HG03097 (cell line): ENCODE measurements at regions not wholly inside any gene's neighbourhood (a gene's known extent, or its start where the extent isn't known, plus 50 kb on each side); places are given as distances from the start of the nearest gene placed in this dataset.

Source experiments
- ATAC-seq: cut with Tn5 transposase; IDR thresholded peaks from one replicate; pipeline ENCODE4 v1.9.1; 2021; ENCODE audit not compliant: unreplicated experiment, low FRiP score

DNA sequence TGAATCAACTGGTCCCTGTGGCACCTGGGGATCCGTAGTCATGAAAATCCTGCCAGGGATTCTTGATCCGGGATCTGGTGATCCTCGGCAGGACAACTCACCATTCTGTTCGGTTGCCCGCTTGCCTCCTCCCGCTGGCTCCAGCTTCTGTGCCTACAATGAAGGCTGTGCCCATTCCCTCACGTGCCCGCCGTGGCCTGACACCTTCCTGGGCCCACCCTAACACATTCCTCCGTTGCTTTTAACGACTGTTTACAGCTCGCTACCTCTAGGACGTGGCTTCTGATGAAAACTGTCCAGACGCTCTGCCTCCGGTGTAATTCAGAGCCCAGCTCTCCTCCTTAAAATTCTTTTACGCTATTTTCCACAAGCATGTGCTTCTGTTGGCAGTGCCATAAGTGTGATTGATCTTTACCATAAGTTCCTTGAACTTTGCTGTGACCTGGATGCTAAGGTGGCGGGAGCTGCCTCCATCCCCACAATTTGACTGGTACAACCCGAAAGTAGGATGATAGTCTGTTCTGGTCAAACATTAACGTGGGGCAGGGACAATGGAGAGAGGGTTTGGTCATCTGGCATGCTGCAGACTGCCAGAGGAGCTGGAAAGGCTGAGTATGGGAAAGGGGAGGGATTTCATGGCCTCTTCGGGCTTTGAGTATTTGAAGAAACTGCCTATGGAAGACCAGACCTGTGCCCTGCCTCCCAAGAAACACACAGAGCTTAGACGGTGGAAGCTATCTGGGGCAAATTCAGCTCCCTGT is 206.8 kb upstream of the TNP1 start:
- no peak for ATAC-seq

DNA sequence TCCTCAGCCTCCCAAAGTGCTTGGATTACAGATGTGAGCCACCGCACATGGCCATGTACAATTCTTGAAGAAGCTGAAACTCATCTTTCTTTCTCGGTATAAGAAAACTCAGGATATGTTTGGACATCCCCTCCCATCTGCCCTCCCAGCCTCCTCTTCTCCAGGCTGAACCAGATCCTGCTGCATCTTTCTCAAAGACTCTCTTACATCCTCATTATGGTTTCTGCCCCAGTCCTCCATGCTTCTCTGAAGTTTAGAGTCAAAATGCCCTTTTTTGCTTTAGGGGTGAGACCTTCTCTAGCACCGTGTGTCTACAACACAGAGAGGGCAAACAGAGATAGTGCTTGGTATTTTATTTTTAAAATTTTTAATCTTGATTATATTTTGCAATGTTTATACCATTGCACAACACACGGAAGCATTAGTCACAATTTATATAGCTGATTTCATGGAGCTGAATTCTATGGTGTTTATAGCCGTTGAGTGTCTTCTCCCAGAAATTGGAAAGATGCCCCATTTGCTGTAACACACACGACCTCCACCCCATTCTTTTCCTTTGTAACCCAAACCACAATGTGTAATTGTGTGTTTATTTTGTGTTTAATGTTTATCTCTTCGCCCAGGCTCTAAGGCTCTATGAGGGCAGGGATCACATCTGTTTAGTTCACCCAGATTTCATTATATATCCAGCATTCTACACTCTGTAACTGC is 206.0 kb upstream of the TNP1 start:
- no peak for ATAC-seq

DNA sequence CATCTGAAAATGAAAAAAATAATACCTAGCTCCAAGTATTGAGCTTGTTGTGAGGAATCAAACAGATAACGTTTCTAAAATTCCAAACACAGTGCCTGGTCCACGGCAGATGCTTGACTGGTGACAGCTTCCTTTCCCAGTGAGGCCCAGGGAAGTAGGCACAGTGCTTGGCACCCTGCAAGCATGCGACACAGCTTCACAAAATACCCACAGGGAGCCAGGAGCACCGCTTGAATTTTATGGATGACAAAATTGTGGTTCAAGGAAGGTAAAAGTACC is 205.1 kb upstream of the TNP1 start:
- ATAC-seq = no peak

DNA sequence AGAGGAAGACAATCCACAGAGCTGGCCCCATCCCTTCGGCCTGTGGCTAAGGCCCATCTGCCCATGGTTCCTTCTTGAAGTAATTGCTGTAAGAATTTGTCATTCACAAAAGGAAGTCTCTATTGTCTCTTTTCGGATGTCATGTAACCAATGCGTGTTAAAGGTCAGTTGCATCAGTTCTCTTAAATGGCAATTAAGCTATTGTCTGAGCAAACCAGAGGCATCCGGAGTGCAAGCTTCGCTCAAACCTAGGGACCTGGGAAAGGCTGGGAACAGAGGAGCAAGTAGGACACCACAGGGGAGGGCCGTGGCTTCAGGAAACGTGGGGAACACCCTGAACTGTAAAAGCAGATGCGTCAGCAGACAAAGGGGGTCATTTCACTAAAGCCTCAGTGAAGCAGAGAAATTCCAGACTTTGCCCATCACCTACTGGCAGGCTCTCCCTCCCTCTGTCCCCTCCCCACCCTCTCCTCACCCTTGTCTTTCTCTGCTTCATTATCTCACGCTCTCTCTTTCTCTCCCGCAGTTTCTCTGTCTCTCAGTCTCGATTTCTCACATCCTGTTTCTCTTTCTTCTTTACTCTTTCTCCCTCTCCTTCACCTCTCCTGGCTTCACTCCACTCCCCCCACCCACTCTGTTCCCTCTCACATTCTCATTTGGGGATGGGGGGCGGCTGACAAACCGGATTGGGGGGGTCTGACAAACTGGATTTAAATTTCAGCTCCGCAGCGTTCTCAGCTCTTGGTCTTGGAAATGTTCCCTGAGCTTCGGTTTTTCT is 204.6 kb upstream of the TNP1 start:
- ATAC-seq = no peak

DNA sequence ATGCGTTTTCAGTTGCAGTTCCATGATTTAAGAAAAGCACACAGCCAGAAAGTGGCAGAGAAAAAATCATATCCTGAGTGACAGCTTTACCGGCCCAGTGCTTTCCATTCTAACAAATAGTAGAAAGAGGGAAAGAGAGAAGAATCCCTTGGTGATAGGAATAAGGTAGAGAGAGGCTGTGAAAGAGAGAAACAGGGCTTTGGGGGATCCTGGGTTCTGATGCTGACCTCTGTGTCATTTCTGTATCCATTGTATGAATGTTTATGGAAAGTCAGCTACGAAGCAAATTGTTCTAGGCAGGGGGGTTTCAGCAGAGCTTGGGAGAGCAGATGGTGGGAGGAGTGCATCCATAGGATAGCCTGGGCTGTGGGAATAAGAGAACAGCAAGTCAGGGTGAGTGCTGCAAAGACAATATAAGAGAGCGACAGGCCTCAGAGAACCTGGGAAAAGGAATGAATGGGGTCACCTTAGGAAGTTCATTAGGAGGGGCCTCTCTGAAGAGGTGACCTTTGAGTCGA is 203.4 kb upstream of the TNP1 start:
- no peak for ATAC-seq

DNA sequence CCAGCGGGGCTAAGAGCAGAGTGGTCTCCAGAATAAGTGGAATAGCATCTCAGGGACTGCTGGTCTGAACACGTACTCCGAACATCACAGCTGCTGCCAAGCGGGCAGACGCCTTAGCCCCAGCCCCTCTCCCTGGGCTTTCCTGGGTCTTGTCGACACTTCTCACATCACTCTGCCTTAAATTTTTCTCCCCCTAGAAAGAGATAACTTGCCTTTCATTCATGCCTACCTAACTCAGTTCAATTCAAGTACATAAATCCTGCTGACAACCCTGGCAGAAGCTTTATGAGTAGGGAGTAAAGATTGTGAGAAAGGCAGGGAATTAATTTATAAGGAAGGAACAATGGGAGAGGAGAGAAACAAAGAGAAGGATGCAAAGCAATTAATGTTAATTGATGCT is 202.9 kb upstream of the TNP1 start:
- ATAC-seq = no peak

DNA sequence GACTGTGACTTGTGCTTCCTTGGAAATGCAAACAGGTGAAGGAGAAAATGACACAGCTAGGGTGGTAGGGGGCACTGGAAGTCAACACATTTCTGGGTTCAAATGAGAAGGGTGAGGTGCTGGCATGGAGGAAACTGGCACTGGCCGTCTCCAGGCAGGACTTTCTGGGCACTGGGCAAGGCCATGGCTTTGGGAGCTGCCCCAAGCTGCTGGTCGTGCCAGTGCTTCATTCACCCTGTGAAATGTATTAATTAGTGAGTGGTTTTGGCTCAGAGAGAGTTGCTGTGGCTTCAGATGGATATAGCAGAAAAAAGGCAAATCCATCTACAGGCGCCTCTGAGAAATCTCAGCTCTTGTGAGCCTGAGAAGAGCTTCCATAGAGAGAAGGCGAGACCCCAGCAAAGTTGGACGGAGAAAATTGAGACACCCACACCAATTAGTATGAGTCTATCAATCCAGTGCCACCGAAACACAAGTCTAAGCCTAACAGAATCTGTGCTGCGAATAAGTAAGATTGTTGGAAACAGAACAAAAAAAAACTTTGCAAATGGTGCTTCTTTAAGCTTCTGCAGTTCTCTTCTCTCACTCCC is 202.1 kb upstream of the TNP1 start:
- no peak for ATAC-seq

DNA sequence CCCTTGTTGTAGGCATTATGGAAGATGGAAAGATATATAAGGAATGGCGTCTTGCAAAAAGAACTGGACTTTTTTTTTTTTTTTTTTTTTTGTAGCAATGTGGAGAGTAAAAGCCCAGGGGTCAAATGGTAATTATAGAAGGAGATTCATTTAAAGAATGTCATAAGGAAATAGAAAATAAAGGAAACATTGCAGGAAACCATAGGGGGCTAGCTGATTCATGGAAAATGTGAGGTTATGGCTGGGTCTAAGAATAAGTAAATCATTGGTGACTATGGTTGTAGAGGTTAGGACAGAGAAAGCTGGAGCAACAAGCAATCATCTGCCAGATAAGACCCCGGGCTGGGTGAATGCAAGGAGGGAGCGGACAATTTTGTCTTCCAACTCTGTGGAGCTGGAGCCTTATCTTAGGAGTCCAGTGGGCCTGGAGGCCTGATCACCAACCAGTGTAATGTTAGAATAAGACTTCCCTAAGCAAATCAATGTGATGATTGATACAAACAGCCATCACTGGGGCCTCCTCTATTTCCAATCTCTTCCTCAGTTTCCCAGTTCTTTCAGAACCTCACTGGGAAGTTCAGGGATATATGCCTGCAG is 201.2 kb upstream of the TNP1 start:
- no peak for ATAC-seq

DNA sequence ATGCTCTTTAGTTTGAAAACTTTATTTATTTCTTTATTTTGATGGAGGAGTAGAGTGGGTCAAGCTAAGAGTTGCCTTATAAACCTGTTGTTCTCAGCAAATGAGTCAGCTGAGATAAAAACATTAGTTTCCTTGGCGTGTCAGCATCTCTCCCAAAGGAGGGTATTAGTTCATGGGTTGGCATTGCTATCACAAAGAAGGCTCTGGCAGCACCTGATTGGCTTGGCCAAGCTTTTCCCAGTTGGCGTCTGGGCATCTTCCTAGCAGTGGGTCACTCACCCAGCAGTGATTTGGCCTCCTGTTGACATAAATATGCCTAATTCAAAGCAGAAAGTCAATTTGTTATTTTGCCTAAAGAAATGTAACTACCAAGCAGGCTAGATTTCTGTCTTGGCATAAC is 200.7 kb upstream of the TNP1 start:
- ATAC-seq = no peak

DNA sequence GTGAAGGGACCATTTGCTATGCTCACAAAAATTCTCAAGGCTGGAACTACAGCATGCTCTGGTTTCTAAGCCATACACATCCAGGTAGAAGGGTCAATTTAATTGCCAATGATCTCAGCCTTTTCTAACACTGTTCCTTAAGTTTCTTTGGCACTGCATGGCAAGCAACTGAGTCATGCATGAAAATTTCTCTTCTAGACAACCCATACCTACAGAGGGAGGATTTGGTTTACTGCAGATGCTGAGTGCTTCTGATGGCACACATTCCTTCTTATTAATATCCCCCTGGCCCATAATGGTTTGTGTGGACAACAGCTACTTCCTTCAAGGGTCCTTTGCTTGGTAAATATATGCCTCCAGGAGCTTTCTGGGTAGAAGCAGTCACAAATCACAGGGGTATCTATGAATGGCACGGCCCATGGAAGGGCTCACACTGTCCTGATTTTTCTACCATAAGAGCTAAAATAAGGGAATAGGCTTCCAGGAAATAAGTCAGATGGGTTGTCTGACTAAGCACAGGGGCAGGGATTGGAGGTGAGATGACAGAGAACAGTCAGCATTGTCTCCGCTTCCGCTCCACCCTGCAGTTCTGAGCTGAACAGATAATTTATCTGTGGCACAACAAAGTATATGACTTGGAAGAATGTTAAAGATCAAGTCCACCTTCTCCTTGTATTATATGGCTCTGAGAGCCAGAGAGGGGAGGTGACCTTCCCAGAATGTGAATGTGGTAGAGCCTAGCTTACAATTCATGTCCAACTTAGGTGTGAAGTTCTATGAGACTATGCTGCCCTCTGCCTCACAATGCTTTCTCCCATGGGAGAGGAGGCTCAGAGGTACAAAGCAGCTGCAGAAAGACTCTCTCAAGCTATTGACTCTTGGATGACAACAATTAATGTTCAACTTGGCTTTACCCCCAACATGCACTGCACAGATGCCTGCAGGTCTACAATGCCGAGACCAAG is 199.2 kb upstream of the TNP1 start:
- no peak for ATAC-seq

DNA sequence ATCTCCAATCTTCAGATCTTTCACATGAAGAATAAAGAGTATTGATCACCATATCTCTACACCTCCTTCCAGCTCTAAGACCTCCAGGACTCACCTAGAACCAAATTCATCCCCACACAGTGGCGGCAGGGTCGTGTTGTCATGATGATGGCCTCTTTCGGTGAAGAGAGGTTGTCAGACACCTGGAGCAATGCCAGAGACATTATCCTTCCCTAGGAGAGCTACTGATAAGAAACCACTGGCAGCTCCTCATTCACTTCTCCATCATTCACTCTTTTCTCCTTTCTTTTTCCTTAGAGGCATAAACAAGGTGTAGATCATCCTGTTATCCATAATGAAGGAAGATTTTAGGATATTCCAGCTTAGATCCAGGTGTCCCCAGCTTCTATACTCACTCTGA is 197.9 kb upstream of the TNP1 start:
- no peak for ATAC-seq

DNA sequence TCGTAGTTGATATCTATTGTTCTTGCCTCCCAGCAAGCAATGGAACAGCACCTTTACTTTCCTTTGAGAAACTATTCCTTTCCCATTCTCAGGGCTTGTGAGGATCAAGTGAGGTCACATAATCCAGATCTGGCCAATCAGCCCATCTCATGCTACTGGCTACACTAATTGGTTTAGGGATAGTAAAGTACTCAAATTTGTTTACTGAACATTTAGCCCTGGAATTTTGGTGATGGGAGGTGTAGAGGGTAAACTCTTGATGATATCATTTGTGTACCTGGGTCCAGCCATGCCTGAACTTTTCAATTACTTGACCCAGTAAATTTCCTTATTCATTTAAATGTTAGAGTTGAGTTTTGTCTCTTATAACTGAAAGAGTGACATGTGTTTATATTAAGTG is 195.8 kb upstream of the TNP1 start:
- ATAC-seq = no peak

DNA sequence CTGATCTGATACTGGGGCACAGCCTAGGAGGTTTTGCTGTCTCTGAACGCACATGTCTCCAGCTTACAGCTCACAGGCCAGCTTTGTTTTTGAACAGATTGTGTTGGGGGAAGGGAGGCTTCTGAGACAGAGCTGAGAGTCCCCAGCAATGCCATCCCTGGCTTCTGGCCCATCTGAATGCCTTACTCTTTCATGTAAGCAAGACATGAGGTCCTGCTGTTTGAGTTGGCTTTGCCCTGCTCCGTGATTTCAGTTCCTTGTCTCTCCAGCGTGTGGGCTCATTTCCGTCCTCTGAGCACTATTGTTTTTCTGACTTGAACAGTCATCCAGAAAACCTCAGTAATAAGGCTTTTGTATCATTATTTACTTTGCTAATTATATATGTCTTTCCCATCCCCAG is 194.9 kb upstream of the TNP1 start:
- ATAC-seq = no peak

DNA sequence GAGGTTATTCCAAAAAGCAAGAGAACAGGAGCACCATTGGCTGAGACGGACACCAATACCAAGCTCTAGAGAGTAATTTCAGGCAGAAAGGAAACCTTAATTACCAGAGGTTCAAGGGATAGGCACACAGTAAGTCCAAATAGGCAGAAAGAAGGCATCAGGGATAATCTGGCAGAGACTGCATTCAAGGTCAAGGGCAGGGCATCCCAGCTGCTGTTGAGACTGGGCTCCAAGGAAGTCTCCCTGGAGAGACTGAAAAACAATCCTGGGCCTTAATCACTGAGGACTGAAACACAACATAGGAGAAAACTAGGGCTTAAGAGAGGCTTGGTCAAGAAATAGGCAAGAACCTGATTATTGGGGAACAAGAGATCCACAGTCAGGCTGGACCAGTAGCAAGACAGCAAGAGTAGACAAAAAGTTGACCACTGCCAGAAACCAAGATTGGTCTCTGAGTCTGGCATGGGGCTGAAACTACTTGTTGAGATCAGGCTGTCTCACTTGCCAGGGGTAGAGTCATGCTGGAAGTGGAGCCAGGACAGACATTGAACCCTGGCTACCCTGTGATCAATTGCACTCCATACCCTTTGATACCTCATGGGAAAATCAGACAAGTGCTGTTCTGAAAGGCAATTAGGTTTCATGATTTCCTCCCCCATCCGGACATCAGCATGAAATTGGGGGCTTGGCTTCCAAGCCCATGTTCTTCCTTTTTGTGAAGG is 193.2 kb upstream of the TNP1 start:
- no peak for ATAC-seq

DNA sequence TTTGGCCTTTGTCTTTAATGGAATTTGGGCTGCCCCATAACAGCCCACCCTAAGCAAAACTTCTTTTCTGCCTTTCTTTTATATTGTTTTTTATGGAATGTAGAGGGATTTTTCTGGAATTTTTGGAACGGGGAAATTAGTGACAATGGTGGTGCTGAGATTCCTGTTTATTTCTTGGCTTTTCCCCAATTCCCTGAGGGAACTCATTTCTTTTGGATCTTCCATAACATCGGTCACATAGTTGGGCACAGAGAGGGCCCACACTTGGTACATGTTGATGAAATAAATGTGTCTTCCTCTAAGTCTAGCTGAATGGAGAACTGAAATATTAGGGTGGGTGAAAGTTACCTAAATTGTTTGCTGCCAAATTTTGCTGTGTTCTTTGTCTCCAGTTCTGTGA is 191.6 kb upstream of the TNP1 start:
- ATAC-seq = no peak

DNA sequence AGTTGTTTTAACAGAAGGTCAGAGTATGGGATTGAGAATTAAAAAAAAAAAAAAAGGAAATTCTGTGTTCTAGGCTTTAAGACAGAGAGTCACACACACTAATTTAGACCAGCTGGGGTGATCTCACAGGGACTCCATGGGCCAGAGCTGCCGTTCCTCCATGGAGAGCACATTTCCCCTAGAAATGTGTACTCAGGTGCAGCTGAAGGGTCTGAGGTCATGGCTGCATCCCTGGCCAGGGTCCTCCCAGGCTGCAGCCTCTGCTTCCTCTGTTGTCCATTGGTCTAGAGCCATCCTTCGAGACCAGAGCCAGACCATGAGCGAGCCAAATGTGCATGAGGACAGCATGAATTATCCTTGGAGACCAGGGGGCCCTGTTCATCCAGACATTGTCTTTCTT is 190.1 kb upstream of the TNP1 start:
- ATAC-seq = no peak

DNA sequence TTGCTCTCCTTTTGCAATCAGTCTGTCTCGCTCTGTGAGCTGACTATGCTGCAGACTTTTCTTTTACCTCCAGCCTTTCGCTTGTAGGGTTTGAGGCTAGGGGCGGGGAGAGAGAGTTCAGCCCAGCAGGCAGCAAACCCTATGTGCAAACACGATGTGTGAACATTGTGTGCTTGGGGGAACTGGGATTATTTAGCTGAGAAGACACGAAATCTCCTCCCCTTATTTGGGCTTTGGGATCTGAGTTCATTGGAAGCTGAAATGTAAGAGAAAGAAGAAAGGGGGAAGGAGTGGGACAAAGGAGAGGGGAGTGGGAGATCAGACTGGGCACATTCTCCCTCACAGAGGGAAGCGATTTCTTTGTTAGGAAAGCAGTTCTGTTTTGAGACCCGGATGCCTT is 189.6 kb upstream of the TNP1 start:
- ATAC-seq = no peak

DNA sequence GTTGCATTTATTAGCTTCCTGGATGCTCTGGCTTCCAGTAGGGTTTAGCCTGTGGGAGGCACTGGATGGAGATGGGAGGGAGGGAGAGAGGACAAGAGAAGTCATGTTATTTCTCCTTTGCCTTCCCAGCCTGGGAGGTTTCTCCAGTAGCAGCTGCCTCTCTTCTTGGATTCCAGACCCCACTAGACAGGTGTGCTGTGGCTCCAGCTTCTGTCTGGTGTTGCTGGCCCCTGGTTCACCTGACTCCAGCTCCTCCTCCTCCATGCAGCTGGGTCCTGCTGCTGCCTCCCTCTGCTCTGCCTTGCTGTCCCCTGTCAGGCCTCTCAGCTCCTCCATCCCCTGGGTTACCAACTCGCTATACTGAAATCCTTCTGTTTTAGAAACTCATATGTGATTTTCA is 188.9 kb upstream of the TNP1 start:
- ATAC-seq = no peak

DNA sequence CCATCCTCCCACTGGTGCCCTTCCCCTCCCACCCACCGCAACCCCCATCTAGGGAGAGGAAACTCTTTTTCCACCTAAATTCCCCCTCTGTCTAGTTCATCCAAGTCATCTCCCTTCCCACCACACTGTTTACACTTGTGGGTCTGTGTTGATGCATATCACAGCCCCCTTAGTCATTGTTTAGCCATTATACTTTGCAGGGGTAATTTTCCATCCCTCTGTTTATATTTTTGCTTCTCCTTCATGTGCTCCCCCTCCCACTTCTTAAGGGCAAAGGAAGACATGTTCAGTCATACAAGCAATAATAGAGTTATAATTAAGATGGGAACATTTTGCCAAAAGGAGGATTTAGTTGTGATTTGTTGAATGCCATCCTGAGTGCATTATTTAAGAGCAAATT is 187.8 kb upstream of the TNP1 start:
- no peak for ATAC-seq
